Gastrocnemius medialis (tissue), 4 donors: ENCODE measurements at regions not wholly inside any gene's neighbourhood (a gene's known extent, or its start where the extent isn't known, plus 50 kb on each side); places are given as distances from the start of the nearest gene placed in this dataset.
A peak's percentile ranks its signal among the peaks of the same experiment; 100 is the strongest.

Source experiments
- ATAC-seq, 2 donors: fragments of 150-250 bp; one replicate each; pipeline ENCODE4 v1.9.1; 2016
- DNase-seq, 2 donors: peaks; one replicate each; pipeline ENCODE4 v3.0.0-alpha.2; 2019
- H3K27ac ChIP-seq, 4 donors: fragments of 200-600 bp; sonication (generic); 1 replicate in 1 of 4; 2 replicates in 3 of 4; pipeline ENCODE4 v1.5.1; 2016 to 2018; ENCODE audit warnings: mild to moderate bottlenecking in 2 of 4, moderate library complexity in 1 of 4
- H3K27me3 ChIP-seq, 3 donors: fragments of 200-600 bp; sonication (generic) in 2 of 3; 1 replicate in 1 of 3; 2 replicates in 2 of 3; pipeline versions ENCODE4 v1.5.1 to v1.6.0; 2016 to 2019; ENCODE audit warnings: mild to moderate bottlenecking in 1 of 3, moderate library complexity in 1 of 3
- H3K36me3 ChIP-seq, 2 donors: fragments of 200-600 bp; sonication (generic) in 1 of 2; one replicate each; pipeline ENCODE4 v1.5.1; 2017 to 2018
- H3K4me1 ChIP-seq, 2 donors: fragments of 200-600 bp; sonication (generic) in 1 of 2; one replicate each; pipeline ENCODE4 v1.5.1; 2016 to 2017; ENCODE audit warnings: mild to moderate bottlenecking in 2 of 2
- H3K4me3 ChIP-seq, 4 donors: fragments of 200-600 bp; sonication (generic) in 3 of 4; 1 replicate in 1 of 4; 2 replicates in 3 of 4; pipeline ENCODE4 v1.5.1; 2016 to 2019; ENCODE audit warnings: mild to moderate bottlenecking in 2 of 4
- H3K9me3 ChIP-seq, 3 donors: fragments of 200-600 bp; sonication (generic) in 2 of 3; 1 replicate in 1 of 3; 2 replicates in 2 of 3; pipeline ENCODE4 v1.5.1; 2016 to 2019
- POLR2A ChIP-seq, 2 donors: fragments of 450-650 bp; IDR thresholded peaks; one replicate each; pipeline ENCODE4 v1.6.1; 2017; ENCODE audit warnings: antibody characterized with exemption in 2 of 2, mild to moderate bottlenecking in 2 of 2, moderate library complexity in 2 of 2
- in situ Hi-C, 4 donors: fragments of 200-750 bp; cut with MboI; loops; one replicate each; pipeline versions ENCODE4 v1.15.0 to v1.8.0; 2017; ENCODE audit warnings: low sequenced_read_pairs in 4 of 4
- intact Hi-C: fragments of 100-400 bp; cut with DNase I; formaldehyde crosslinking; loops from one replicate; pipeline ENCODE4 v1.15.1; 2023; ENCODE audit warnings: low total_unique reads
- TF ChIP-seq, protein P1 (sequence below), 5 experiments: fragments of 450-650 bp in 3 of 5; fragments of 200-600 bp in 2 of 5; sonication (generic) in 2 of 5; IDR thresholded peaks in 4 of 5; conservative IDR thresholded peaks in 1 of 5; 1 replicate in 4 of 5; 2 replicates in 1 of 5; pipeline ENCODE4 v1.5.1; 2016 to 2019; ENCODE audit warnings: antibody characterized with exemption in 5 of 5, mild to moderate bottlenecking in 3 of 5, moderate library complexity in 3 of 5

DNA sequence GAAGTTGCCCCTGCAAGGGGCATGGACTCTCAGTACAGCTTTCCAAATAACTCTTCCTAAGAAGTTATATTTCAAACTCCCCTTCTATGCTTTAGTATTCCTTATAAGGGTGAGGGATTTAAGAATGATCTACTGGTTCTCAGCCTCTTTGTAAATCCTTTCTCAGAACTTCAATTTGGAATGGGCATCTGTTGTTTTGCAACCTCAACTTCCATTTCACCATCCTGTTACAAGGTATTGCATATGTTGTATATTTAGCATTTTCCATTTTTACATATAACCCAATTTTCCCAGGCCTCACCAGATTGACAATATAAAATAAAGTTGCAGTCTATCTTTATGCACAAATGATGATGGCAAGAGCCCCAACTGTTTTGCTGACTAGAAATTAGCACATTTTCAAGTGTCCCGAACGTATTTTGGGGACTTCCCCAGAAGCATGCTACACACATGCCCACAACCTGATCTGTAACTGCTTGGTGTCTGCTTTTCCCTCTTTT, 154.9 kb upstream of the CARMIL1 start:
- no peaks in the 10 kb centered on the region for H3K36me3 ChIP-seq
- DNase-seq (no peak), ATAC-seq (no peak)
- in situ Hi-C loops (no loop called here), intact Hi-C loops (no loop called here)
- H3K27ac ChIP-seq: no peak overlapping the region
- H3K4me3 ChIP-seq: no peak overlapping the region
- no peak for TF ChIP-seq POLR2A (IDR thresholded peaks at IDR 0.05)
- TF ChIP-seq, protein P1, sequence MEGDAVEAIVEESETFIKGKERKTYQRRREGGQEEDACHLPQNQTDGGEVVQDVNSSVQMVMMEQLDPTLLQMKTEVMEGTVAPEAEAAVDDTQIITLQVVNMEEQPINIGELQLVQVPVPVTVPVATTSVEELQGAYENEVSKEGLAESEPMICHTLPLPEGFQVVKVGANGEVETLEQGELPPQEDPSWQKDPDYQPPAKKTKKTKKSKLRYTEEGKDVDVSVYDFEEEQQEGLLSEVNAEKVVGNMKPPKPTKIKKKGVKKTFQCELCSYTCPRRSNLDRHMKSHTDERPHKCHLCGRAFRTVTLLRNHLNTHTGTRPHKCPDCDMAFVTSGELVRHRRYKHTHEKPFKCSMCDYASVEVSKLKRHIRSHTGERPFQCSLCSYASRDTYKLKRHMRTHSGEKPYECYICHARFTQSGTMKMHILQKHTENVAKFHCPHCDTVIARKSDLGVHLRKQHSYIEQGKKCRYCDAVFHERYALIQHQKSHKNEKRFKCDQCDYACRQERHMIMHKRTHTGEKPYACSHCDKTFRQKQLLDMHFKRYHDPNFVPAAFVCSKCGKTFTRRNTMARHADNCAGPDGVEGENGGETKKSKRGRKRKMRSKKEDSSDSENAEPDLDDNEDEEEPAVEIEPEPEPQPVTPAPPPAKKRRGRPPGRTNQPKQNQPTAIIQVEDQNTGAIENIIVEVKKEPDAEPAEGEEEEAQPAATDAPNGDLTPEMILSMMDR (IDR thresholded peaks at IDR 0.05 in 4 of 5, conservative IDR thresholded peaks at IDR 0.05 in 1 of 5): no peak
- no peaks in the 10 kb centered on the region for H3K27me3 ChIP-seq
- H3K4me1 ChIP-seq: peaks cover 0 to 4% of the 10 kb centered on the region in 2 donors
- H3K9me3 ChIP-seq: no peaks in the 10 kb centered on the region

DNA sequence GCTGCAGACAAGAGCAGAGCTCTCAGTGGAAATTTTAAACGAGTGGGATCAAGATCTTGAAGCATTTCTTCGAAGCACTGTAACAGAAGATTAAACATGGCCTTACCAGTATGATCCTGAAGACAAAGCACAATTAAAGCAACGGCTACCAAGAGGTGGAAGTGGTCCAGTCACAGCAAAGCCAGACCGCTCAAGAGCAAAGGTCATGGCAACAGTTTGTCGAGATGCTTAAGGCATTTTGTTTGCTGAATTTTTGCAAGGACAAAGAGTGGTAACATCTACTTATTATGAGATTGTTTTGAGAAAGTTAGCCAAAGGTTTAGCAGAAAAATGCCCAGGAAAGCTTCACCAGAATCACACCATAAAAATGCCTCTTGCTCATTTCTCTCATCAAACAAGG, 153.4 kb upstream of the CARMIL1 start:
- ATAC-seq: no peak

DNA sequence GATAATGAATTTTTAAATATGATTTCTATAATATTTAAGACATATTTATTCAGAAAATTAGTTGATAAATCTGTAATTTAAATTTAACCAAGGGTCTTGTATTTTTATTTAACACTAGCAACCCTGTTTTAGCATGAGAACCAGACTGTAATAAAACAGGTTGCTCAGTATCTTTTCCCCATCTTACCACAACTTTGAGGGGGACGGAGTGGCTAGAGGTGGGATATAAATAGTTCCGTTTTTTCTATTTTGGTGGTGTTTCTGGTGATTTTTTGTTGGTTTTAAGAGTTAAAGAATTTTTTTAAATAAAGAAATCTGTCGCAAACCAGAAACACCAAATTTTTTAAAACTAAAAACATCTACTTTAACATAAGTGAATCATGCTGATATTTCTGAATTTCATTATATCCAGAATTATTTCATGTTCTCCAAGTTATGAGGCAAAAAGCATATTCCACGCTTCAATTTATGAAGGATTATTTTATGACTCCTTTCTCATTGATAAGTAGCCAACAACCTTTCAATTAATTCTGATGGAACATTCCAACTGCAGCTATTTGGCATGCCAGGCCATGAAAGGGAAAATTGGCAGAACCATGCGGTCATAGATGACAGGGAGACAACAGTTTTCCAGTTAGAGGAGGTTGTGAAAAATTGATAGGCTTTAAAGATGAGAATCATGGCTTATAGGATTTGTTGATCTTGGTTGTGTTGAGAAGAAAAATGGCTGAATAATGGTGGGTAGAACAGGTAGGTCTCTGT, 151.9 kb upstream of the CARMIL1 start:
- H3K9me3 ChIP-seq: no peaks in the 10 kb centered on the region
- no peak overlapping the region for H3K4me3 ChIP-seq
- H3K36me3 ChIP-seq: no peaks in the 10 kb centered on the region
- no peak for DNase-seq
- H3K27me3 ChIP-seq: no peaks in the 10 kb centered on the region
- in situ Hi-C loops (no loop called here), intact Hi-C loops (no loop called here)
- no peak overlapping the region for H3K27ac ChIP-seq
- H3K4me1 ChIP-seq: peaks cover 0 to 3% of the 10 kb centered on the region in 2 donors
- TF ChIP-seq, protein P1 (IDR thresholded peaks at IDR 0.05 in 4 of 5, conservative IDR thresholded peaks at IDR 0.05 in 1 of 5): no peak
- TF ChIP-seq POLR2A (IDR thresholded peaks at IDR 0.05): no peak
- ATAC-seq: no peak

More for the DNA sequence above, 153.4 kb upstream of the CARMIL1 start:
- H3K9me3 ChIP-seq: no peaks in the 10 kb centered on the region
- DNase-seq: no peak
- in situ Hi-C loops: no loop called here
- no peaks in the 10 kb centered on the region for H3K36me3 ChIP-seq
- peaks cover 3 to 4% of the 10 kb centered on the region in 2 donors for H3K4me1 ChIP-seq
- no peak overlapping the region for H3K4me3 ChIP-seq
- no peak overlapping the region for H3K27ac ChIP-seq
- intact Hi-C loops: no loop called here
- H3K27me3 ChIP-seq: no peaks in the 10 kb centered on the region
- no peak for TF ChIP-seq POLR2A (IDR thresholded peaks at IDR 0.05)
- TF ChIP-seq, protein P1 (IDR thresholded peaks at IDR 0.05 in 4 of 5, conservative IDR thresholded peaks at IDR 0.05 in 1 of 5): no peak

DNA sequence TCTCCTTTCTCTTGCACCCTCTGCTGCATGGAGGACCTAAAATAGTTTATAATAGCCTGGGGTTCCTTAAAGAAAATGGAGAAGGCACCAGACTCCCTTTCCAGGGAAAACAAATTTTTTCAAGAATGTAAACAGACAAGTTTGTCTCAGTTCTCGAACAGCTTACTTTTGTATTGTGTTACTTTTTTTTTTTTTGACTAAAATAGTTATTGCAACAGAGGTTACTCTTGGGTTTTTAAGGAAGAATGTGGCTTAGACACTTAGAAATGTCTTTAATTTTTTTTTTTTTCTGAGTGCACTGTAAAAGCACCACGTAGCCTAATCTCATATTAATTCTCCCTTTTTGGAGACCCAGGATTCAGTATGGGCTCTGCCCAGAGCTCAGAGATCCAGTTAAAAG, 148.7 kb upstream of the CARMIL1 start:
- peaks cover 0 to 3% of the 10 kb centered on the region in 2 donors for H3K4me1 ChIP-seq
- in situ Hi-C loops: no loop called here
- no peak overlapping the region for H3K4me3 ChIP-seq

More for the DNA sequence above, 148.7 kb upstream of the CARMIL1 start:
- DNase-seq: no peak
- no peak for ATAC-seq
- TF ChIP-seq, protein P1 (IDR thresholded peaks at IDR 0.05 in 4 of 5, conservative IDR thresholded peaks at IDR 0.05 in 1 of 5): no peak
- TF ChIP-seq POLR2A (IDR thresholded peaks at IDR 0.05): no peak
- Histone ChIP-seq H3K27ac (peak overlapping the region in 1 of 4 donors; percentile 10), H3K27me3 (no peaks in the 10 kb centered on the region), H3K36me3 (no peaks in the 10 kb centered on the region), H3K9me3 (no peaks in the 10 kb centered on the region)
- intact Hi-C loops: loop anchor here (10.0 kb wide), 1 partner anchor 64 kb away; no protein-coding TSS in a partner anchor
